Natural killer cell (primary cell): ENCODE measurements at regions not wholly inside any gene's neighbourhood (a gene's known extent, or its start where the extent isn't known, plus 50 kb on each side); places are given as distances from the start of the nearest gene placed in this dataset.

ENCODE experiments used
- ATAC-seq, 3 donors: fragments of 150-1000 bp in 2 of 3; fragments of 200-7000 bp in 1 of 3; cut with Tn5 transposase; 1 replicate in 1 of 3; 2 replicates in 2 of 3; pipeline ENCODE4 v1.10.0; 2021; ENCODE audit warnings: mild to moderate bottlenecking in 2 of 3, moderate library complexity in 2 of 3
- DNase-seq, 2 donors: peaks; one replicate each; pipeline versions ENCODE4 v3.0.0 to v3.0.0-alpha.2; 2013 to 2021; ENCODE audit warnings: mixed read lengths in 1 of 2
- H3K27ac ChIP-seq: one replicate; pipeline ENCODE4 v1.5.1; 2013; ENCODE audit warnings: mild to moderate bottlenecking, low read length
- H3K27me3 ChIP-seq: one replicate; pipeline ENCODE4 v1.6.1; 2013; ENCODE audit warnings: low read length; ENCODE audit not compliant: control insufficient read depth, insufficient read depth
- H3K36me3 ChIP-seq: one replicate; pipeline ENCODE4 v1.6.1; 2013; ENCODE audit warnings: low read length; ENCODE audit not compliant: control insufficient read depth, insufficient read depth
- H3K4me1 ChIP-seq: one replicate; pipeline ENCODE4 v1.6.1; 2013; ENCODE audit warnings: low read length; ENCODE audit not compliant: control insufficient read depth, insufficient read depth
- H3K4me3 ChIP-seq: one replicate; pipeline ENCODE4 v1.5.1; 2013; ENCODE audit warnings: low read length
- H3K9me3 ChIP-seq: one replicate; pipeline ENCODE4 v1.6.1; 2013; ENCODE audit warnings: low read length; ENCODE audit not compliant: control insufficient read depth, insufficient read depth
- H3K27ac Mint-ChIP-seq, 2 donors: one replicate each; pipeline ENCODE4 v1.8.0; 2022; ENCODE audit warnings: mild to moderate bottlenecking in 2 of 2, mixed read lengths in 2 of 2, moderate library complexity in 1 of 2
- H3K27me3 Mint-ChIP-seq, 2 donors: one replicate each; pipeline ENCODE4 v1.8.0; 2022; ENCODE audit warnings: low read depth in 2 of 2, mixed read lengths in 2 of 2
- H3K36me3 Mint-ChIP-seq: one replicate; pipeline ENCODE4 v1.8.0; 2022; ENCODE audit warnings: mixed read lengths
- H3K4me1 Mint-ChIP-seq, 2 donors: one replicate each; pipeline ENCODE4 v1.8.0; 2022; ENCODE audit warnings: mixed read lengths in 2 of 2
- H3K4me3 Mint-ChIP-seq: one replicate; pipeline ENCODE4 v1.8.0; 2022; ENCODE audit warnings: mild to moderate bottlenecking, moderate library complexity, mixed read lengths
- H3K9me3 Mint-ChIP-seq, 2 donors: one replicate each; pipeline ENCODE4 v1.8.0; 2022; ENCODE audit warnings: mixed read lengths in 2 of 2
- WGBS: methylation state at CpG from one replicate; pipeline ENCODE4 v1.1.7; 2013; ENCODE audit warnings: missing lambda C conversion rate; ENCODE audit not compliant: insufficient coverage; 5-methylcytosine and 5-hydroxymethylcytosine counted together
- intact Hi-C: fragments of 100-400 bp; cut with micrococcal nuclease; formaldehyde crosslinking; loops from one replicate; pipeline ENCODE4 v1.14.2; 2022
- TF ChIP-seq, protein P1 (sequence below): fragments of 200-600 bp; IDR thresholded peaks from one replicate; pipeline ENCODE4 v1.8.0; 2022; ENCODE audit warnings: antibody characterized with exemption

DNA sequence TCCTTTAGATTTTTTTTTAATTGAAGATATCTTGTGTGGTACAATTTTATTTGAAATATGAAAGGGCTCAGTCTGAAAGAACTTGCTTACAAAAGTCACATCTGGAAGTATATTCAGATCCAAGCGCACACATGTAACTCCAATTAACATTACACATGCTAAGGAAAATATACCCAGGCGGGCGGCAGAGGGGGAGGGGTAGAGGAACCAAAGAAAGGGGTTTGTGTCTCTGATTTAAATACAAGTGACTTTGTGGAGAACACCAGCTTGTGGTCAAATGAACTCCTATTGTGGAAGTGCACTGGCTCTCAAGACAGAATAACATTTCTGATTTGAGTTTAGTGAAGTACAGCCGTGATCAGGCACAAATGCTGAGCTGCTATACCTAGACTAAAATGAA, 280.2 kb upstream of the SOX11 start:
- H3K27ac ChIP-seq = no peak overlapping the region
- WGBS = 88% methylated on average over 3 of the region's 4 CpGs
- H3K27me3 ChIP-seq = no peaks in the 10 kb centered on the region
- no peaks in the 10 kb centered on the region for H3K36me3 ChIP-seq
- no peak overlapping the region for H3K27ac Mint-ChIP-seq
- DNase-seq (no peak), ATAC-seq (no peak)
- H3K9me3 Mint-ChIP-seq = peaks cover 2 to 3% of the 10 kb centered on the region in 2 donors
- H3K4me3 Mint-ChIP-seq = no peak overlapping the region
- intact Hi-C loops = no loop called here
- no peaks in the 10 kb centered on the region for H3K27me3 Mint-ChIP-seq
- no peak overlapping the region for H3K4me3 ChIP-seq
- no peaks in the 10 kb centered on the region for H3K9me3 ChIP-seq
- H3K4me1 ChIP-seq = no peaks in the 10 kb centered on the region
- TF ChIP-seq, protein P1, sequence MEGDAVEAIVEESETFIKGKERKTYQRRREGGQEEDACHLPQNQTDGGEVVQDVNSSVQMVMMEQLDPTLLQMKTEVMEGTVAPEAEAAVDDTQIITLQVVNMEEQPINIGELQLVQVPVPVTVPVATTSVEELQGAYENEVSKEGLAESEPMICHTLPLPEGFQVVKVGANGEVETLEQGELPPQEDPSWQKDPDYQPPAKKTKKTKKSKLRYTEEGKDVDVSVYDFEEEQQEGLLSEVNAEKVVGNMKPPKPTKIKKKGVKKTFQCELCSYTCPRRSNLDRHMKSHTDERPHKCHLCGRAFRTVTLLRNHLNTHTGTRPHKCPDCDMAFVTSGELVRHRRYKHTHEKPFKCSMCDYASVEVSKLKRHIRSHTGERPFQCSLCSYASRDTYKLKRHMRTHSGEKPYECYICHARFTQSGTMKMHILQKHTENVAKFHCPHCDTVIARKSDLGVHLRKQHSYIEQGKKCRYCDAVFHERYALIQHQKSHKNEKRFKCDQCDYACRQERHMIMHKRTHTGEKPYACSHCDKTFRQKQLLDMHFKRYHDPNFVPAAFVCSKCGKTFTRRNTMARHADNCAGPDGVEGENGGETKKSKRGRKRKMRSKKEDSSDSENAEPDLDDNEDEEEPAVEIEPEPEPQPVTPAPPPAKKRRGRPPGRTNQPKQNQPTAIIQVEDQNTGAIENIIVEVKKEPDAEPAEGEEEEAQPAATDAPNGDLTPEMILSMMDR = no peak
- H3K4me1 Mint-ChIP-seq = no peaks in the 10 kb centered on the region
- no peaks in the 10 kb centered on the region for H3K36me3 Mint-ChIP-seq

DNA sequence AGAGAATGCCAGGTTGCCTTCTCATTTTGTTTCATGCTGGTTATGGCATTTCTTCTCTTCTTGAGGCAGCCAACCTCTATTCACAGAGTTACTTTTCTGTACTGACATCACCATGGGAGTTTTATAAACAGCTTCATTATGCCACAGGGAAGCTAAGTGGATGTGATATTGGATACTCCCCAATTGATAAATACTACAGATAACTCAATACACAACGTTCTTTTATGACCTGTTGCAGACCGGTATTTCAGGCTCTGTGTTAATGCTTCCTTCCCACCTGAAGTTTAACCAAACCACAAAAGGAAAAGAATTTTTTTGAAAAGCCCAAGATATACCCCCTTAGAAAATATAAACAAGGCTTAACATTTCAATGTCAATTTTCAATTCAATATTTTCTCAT, 258.3 kb upstream of the SOX11 start:
- 20% methylated on average over 2 of the region's 2 CpGs for WGBS
- no peak for DNase-seq
- Histone ChIP-seq H3K36me3 (no peaks in the 10 kb centered on the region), H3K27ac (no peak overlapping the region), H3K9me3 (no peaks in the 10 kb centered on the region), H3K4me3 (no peak overlapping the region), H3K4me1 (no peaks in the 10 kb centered on the region), H3K27me3 (no peaks in the 10 kb centered on the region)
- TF ChIP-seq, protein P1 = no peak
- Mint-ChIP-seq H3K4me3 (no peak overlapping the region), H3K27me3 (no peaks in the 10 kb centered on the region), H3K27ac (no peak overlapping the region), H3K4me1 (no peaks in the 10 kb centered on the region), H3K9me3 (peaks cover 4 to 8% of the 10 kb centered on the region in 2 donors), H3K36me3 (no peaks in the 10 kb centered on the region)
- intact Hi-C loops = no loop called here
- ATAC-seq = no peak

DNA sequence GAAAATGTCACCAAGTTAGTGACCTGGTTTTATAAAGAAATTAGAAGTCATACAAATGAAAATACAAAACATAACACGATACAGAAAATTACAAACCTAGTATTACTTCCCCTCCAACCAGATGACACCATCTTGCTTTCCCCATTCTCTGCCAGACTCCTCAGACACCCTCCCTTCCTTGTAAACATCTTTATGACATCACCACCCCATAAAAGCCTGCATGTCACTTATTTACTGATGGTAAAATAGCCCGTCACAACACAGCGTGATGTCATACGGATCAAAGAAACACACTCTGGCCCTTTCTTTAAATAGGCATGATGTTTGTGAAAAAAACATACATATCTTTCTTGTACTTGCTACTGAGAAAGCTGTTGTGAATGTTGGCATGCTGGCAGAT, 254.8 kb upstream of the SOX11 start:
- ATAC-seq = no peak
- Histone ChIP-seq H3K4me1 (no peaks in the 10 kb centered on the region), H3K9me3 (no peaks in the 10 kb centered on the region), H3K27me3 (no peaks in the 10 kb centered on the region), H3K4me3 (no peak overlapping the region), H3K36me3 (no peaks in the 10 kb centered on the region), H3K27ac (no peak overlapping the region)
- intact Hi-C loops = no loop called here
- Mint-ChIP-seq H3K9me3 (peaks cover 0 to 8% of the 10 kb centered on the region in 2 donors), H3K27ac (no peak overlapping the region), H3K36me3 (no peaks in the 10 kb centered on the region), H3K27me3 (no peaks in the 10 kb centered on the region), H3K4me1 (no peaks in the 10 kb centered on the region), H3K4me3 (no peak overlapping the region)
- DNase-seq = no peak
- WGBS = 85% methylated on average over 4 of the region's 4 CpGs
- TF ChIP-seq, protein P1 = no peak

DNA sequence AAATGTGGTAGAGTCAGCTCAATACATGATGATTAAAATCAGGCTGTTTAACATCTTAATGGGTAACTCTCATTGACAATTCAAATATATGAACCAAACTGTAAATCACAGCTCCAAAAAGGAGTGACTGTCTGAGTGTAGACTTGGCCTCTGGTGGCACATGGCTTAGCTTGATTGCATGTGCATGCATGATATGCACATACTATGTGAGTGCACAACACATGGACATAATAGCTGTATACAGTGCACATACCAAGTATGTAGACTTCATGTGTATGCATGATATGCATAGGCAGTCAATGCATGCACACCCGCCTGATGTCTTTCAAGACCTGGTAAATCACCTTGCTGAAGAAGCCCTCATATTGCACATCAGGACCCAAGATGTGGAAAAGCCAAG, 252.0 kb upstream of the SOX11 start:
- DNase-seq = no peak
- Histone ChIP-seq H3K4me3 (no peak overlapping the region), H3K4me1 (no peaks in the 10 kb centered on the region), H3K36me3 (no peaks in the 10 kb centered on the region), H3K27me3 (no peaks in the 10 kb centered on the region), H3K27ac (no peak overlapping the region), H3K9me3 (no peaks in the 10 kb centered on the region)
- Mint-ChIP-seq H3K27me3 (no peaks in the 10 kb centered on the region), H3K4me3 (no peak overlapping the region), H3K27ac (no peak overlapping the region), H3K36me3 (no peaks in the 10 kb centered on the region), H3K4me1 (no peaks in the 10 kb centered on the region), H3K9me3 (peaks cover 3 to 15% of the 10 kb centered on the region in 2 donors)
- intact Hi-C loops = no loop called here
- 93% methylated on average over 1 of the region's 1 CpG for WGBS
- ATAC-seq = no peak
- TF ChIP-seq, protein P1 = no peak
